ENCODE measurements at regions not wholly inside any gene's neighbourhood (a gene's known extent, or its start where the extent isn't known, plus 50 kb on each side); places are given as distances from the start of the nearest gene placed in this dataset.

- TF ChIP-seq POLR2A (IDR thresholded peaks at IDR 0.05) (no peak), CTCF (IDR thresholded peaks at IDR 0.05 in 8 of 11, conservative IDR thresholded peaks at IDR 0.05 in 3 of 11) (no peak)
These were observed 137.5 kb upstream of the C1GALT1 start for GRCh38 chr7:7044806-7045205.
